ENCODE measurements at regions not wholly inside any gene's neighbourhood (a gene's known extent, or its start where the extent isn't known, plus 50 kb on each side); places are given as distances from the start of the nearest gene placed in this dataset.
"Not testable (repeated sequence)": the region's sequence is repeated elsewhere in the genome, so short reads cannot be mapped to it uniquely, and the experiment has no call there.

DNA sequence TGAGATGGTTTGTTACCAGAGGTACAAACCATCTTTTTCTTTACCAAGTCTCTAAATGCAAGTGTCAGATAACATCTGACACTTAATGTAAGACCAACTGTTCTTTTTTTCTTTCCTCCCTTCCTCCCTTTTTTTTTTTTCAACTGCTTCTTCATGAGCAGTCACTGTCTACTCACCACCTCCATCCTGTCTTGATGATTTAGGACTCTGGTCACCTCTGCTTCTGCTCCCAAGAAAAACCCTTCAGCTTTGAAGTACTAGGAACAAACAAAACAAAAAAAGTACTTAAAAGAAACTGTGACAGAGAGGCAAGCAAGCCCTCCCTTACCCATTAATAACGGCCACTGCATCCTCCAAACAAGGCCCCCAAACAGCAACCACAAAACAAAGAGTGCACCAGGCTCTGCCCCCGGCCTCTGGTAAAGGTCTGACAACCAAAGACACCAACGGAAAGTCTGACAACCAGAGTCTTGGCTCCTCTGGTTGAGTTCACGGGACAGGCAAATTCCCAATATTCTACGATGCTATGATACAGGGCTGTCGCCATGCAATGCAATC, 141.0 kb downstream of the ARL4C start:
- Histone ChIP-seq H3K27ac (no peak overlapping the region), H3K27me3 (replicated peaks; ENCODE audit: insufficient read depth) (no peaks in the 10 kb centered on the region), H3K4me1 (replicated peaks) (no peaks in the 10 kb centered on the region), H3K9me3 (no peaks in the 10 kb centered on the region), H3K4me3 (no peak overlapping the region), H3K36me3 (no peaks in the 10 kb centered on the region)
- intact Hi-C loops (cut with DNase I) = no loop called here
- WGBS = 65% methylated on average over 6 of the region's 6 CpGs
- no peak for DNase-seq (ENCODE audit: low spot score)
- no peak for TF ChIP-seq POLR2A (IDR thresholded peaks at IDR 0.05)
- TF ChIP-seq POLR2AphosphoS5 (IDR thresholded peaks at IDR 0.05) = no peak
- TF ChIP-seq, protein P1, sequence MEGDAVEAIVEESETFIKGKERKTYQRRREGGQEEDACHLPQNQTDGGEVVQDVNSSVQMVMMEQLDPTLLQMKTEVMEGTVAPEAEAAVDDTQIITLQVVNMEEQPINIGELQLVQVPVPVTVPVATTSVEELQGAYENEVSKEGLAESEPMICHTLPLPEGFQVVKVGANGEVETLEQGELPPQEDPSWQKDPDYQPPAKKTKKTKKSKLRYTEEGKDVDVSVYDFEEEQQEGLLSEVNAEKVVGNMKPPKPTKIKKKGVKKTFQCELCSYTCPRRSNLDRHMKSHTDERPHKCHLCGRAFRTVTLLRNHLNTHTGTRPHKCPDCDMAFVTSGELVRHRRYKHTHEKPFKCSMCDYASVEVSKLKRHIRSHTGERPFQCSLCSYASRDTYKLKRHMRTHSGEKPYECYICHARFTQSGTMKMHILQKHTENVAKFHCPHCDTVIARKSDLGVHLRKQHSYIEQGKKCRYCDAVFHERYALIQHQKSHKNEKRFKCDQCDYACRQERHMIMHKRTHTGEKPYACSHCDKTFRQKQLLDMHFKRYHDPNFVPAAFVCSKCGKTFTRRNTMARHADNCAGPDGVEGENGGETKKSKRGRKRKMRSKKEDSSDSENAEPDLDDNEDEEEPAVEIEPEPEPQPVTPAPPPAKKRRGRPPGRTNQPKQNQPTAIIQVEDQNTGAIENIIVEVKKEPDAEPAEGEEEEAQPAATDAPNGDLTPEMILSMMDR (IDR thresholded peaks at IDR 0.05) = no peak

DNA sequence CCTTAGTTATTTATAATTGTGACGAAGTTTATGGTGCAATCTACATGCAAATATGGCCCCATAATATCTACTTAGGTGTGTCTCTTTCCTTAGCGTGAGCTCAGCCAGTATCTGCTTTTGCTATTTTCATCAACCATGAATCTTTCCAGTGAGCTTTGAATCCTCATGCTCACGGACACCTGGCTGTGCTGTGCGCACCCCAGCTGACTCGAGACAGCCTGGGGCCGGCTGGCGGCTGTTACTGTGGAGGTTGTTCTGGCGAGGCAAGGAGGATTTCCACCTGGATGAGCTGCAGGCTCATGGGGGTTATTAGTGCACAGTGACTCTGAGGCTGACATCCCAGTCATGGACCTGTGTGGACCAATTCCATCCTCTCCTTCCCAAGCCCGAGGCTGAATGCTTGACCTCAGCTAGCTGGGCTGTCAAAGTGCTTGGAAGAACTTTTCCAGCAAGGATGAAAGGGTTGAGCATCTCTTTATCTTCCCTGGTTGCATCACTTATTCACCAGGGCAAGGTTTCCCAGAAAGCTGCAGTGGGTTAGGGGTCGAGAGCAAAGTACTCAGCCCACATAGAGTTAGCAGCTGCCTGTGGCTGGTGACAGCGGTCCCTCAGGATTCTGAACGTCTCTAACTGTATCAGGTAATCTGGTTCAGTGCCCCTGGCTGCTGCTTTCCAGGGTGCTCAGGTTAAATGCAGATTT, 141.7 kb downstream of the ARL4C start:
- no peak overlapping the region for H3K4me3 ChIP-seq
- H3K9me3 ChIP-seq = no peaks in the 10 kb centered on the region
- no peaks in the 10 kb centered on the region for H3K27me3 ChIP-seq (replicated peaks; ENCODE audit: insufficient read depth)
- 67% methylated on average over 12 of the region's 12 CpGs for WGBS
- no peak for DNase-seq (ENCODE audit: low spot score)
- intact Hi-C loops (cut with DNase I) = no loop called here
- H3K27ac ChIP-seq = no peak overlapping the region
- no peaks in the 10 kb centered on the region for H3K4me1 ChIP-seq (replicated peaks)
- TF ChIP-seq POLR2AphosphoS5 (IDR thresholded peaks at IDR 0.05) (no peak), POLR2A (IDR thresholded peaks at IDR 0.05) (no peak)
- TF ChIP-seq, protein P1 (IDR thresholded peaks at IDR 0.05) = no peak
- no peaks in the 10 kb centered on the region for H3K36me3 ChIP-seq

DNA sequence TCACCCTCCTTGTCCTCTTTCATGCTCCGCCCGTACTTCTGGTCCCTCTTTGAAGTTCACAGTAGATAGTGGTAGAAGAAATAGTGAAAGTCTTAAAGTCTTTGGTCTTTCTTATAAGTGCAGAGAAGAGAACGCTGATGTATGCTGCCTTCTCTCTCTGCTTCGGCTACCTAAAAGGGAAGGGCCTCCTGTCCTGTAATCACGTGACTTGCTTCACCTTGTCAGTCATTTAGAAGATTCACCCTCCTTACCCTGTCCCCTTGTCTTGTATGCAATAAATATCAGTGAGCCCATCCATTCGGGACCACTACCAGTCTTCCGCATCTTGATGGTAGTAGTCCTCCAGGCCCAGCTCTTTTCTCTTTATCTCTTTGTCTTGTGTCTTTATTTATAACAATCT, 144.6 kb downstream of the ARL4C start:
- Histone ChIP-seq H3K4me1 (replicated peaks) (no peaks in the 10 kb centered on the region), H3K4me3 (no peak overlapping the region), H3K9me3 (no peaks in the 10 kb centered on the region), H3K27ac (no peak overlapping the region), H3K36me3 (no peaks in the 10 kb centered on the region), H3K27me3 (replicated peaks; ENCODE audit: insufficient read depth) (no peaks in the 10 kb centered on the region)
- TF ChIP-seq POLR2A (IDR thresholded peaks at IDR 0.05) = no peak
- TF ChIP-seq POLR2AphosphoS5 (IDR thresholded peaks at IDR 0.05) = no peak
- TF ChIP-seq, protein P1 (IDR thresholded peaks at IDR 0.05) = no peak
- WGBS = 95% methylated on average over 7 of the region's 7 CpGs
- intact Hi-C loops (cut with DNase I) = no loop called here
- DNase-seq (ENCODE audit: low spot score) = no peak

DNA sequence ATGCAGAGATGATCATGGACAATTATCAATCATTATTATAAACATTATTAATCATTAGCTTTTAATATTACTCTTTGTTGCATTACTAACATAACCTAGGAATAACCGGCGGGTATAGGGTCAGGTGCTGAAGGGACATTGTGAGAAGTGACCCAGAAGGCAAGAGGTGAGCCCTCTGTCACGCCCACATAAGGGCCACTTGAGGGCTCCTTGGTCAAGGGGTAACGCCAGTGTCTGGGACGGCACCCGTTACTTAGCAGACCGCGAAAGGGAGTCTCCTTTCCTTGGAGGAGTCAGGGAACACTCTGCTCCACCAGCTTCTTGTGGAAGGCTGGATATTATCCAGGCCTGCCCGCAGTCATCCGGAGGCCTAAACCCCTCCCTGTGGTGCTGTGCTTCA, 145.0 kb downstream of the ARL4C start:
- H3K27me3 ChIP-seq (replicated peaks; ENCODE audit: insufficient read depth); H3K9me3 ChIP-seq; H3K4me1 ChIP-seq (replicated peaks); intact Hi-C loops (cut with DNase I); H3K27ac ChIP-seq; H3K4me3 ChIP-seq; DNase-seq (ENCODE audit: low spot score); H3K36me3 ChIP-seq: not testable (repeated sequence)
- 97% methylated on average over 10 of the region's 10 CpGs for WGBS

DNA sequence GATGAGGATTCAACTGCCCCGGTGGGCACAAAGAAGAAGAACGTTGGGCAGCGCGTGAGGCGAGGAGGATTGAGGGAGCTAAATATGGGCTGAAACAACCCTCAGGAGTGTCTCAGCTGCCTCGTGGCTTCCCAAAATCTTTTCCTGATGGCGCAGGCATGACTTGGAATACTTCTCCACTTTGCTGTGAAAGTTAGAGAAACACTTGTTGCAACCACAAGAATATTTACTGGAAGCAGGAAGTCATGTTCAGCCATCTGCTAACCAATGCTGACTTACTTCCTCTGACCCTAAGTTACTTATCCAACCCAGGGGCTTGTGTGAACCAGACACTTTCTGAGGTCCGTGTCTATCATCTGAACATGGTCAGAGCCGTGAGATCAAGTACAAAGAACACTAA, 148.8 kb downstream of the ARL4C start:
- DNase-seq (ENCODE audit: low spot score) = no peak
- intact Hi-C loops (cut with DNase I) = no loop called here
- H3K27me3 ChIP-seq (replicated peaks; ENCODE audit: insufficient read depth) = no peaks in the 10 kb centered on the region
- TF ChIP-seq POLR2A (IDR thresholded peaks at IDR 0.05) = no peak
- TF ChIP-seq, protein P1 (IDR thresholded peaks at IDR 0.05) = no peak
- TF ChIP-seq POLR2AphosphoS5 (IDR thresholded peaks at IDR 0.05) = no peak
- H3K9me3 ChIP-seq = no peaks in the 10 kb centered on the region
- H3K4me1 ChIP-seq (replicated peaks) = no peaks in the 10 kb centered on the region
- 86% methylated on average over 9 of the region's 9 CpGs for WGBS
- H3K27ac ChIP-seq = no peak overlapping the region
- no peaks in the 10 kb centered on the region for H3K36me3 ChIP-seq
- no peak overlapping the region for H3K4me3 ChIP-seq

Data from prostate gland (tissue), 2 donors.